ENCODE measurements at regions not wholly inside any gene's neighbourhood (a gene's known extent, or its start where the extent isn't known, plus 50 kb on each side); places are given as distances from the start of the nearest gene placed in this dataset.

GRCh38 chr9:1729631-1730030, 285.5 kb upstream of the SMARCA2 start:
- no peak for TF ChIP-seq POLR2AphosphoS5 (IDR thresholded peaks at IDR 0.05; ENCODE audit: low read depth, low read length)
- no peak for TF ChIP-seq POLR2A (IDR thresholded peaks at IDR 0.05; ENCODE audit: low read depth, low read length)
